Activated CD4-positive, alpha-beta T cell treated with anti-CD3 and anti-CD28 coated beads for 36 hours (primary cell): ENCODE measurements at regions not wholly inside any gene's neighbourhood (a gene's known extent, or its start where the extent isn't known, plus 50 kb on each side); places are given as distances from the start of the nearest gene placed in this dataset.
"Not testable (repeated sequence)": the region's sequence is repeated elsewhere in the genome, so short reads cannot be mapped to it uniquely, and the experiment has no call there.

Source experiments
- ATAC-seq: fragments of 200-7000 bp; cut with Tn5 transposase; one replicate; pipeline ENCODE4 v1.10.0; 2021; ENCODE audit warnings: mild to moderate bottlenecking, moderate library complexity
- CTCF ChIA-PET: fragments of 350-600 bp; sonication (Branson Sonifier 250); formaldehyde crosslinking; loops from one replicate; lab custom pipeline; 2021; ENCODE audit warnings: antibody characterized with exemption; lab: Charles Lee
- POLR2A ChIA-PET: fragments of 350-600 bp; sonication (Branson Sonifier 250); formaldehyde crosslinking; loops from one replicate; lab custom pipeline; 2021; ENCODE audit warnings: antibody characterized with exemption, inconsistent platforms; lab: Charles Lee
- DNase-seq: peaks from one replicate; pipeline ENCODE4 v3.0.0-alpha.2; 2020
- H3K27ac Mint-ChIP-seq: one replicate; pipeline ENCODE4 v1.8.0; 2021; ENCODE audit warnings: mixed read lengths
- H3K27me3 Mint-ChIP-seq: one replicate; pipeline ENCODE4 v1.8.0; 2021; ENCODE audit warnings: mixed read lengths
- H3K36me3 Mint-ChIP-seq: one replicate; pipeline ENCODE4 v1.8.0; 2021; ENCODE audit warnings: low read depth, mixed read lengths
- H3K4me1 Mint-ChIP-seq: one replicate; pipeline ENCODE4 v1.8.0; 2021; ENCODE audit warnings: mixed read lengths
- H3K4me3 Mint-ChIP-seq: one replicate; pipeline ENCODE4 v1.8.0; 2021; ENCODE audit warnings: mild to moderate bottlenecking, moderate library complexity, mixed read lengths
- H3K9me3 Mint-ChIP-seq: one replicate; pipeline ENCODE4 v1.8.0; 2021; ENCODE audit warnings: low read depth, mixed read lengths
- intact Hi-C, 2 experiments: fragments of 100-400 bp; cut with DNase I in 1 of 2; cut with micrococcal nuclease in 1 of 2; formaldehyde crosslinking; loops; one replicate each; pipeline versions ENCODE4 v1.14.2 to v1.15.1; 2022 to 2024; cut with DNase I, micrococcal nuclease

GRCh38 chr15:31499236-31499952, 172.8 kb downstream of the KLF13 start:
- Mint-ChIP-seq H3K27me3 (no peaks in the 10 kb centered on the region), H3K27ac (no peak overlapping the region), H3K9me3 (no peaks in the 10 kb centered on the region), H3K4me3 (no peak overlapping the region), H3K36me3 (no peaks in the 10 kb centered on the region), H3K4me1 (no peaks in the 10 kb centered on the region)
- intact Hi-C loops = loop anchor here in 1 of 2 experiments (10.0 kb wide), 1 partner anchor 365 kb away; no protein-coding TSS in a partner anchor
- ATAC-seq (no peak), DNase-seq (no peak)
- CTCF ChIA-PET = interaction anchor here (0.5 kb wide), 1 partner anchor 466 kb away, joined by 3 read pairs; no protein-coding TSS in a partner anchor
- POLR2A ChIA-PET = no interaction called here

- ChIA-PET CTCF (interaction anchor here (0.5 to 1.9 kb wide), 3 partner anchors 10 to 465 kb away, joined by 3 to 10 read pairs (median 4); no protein-coding TSS in a partner anchor), POLR2A (interaction anchor here (0.6 kb wide), 1 partner anchor 137 kb away, joined by 3 read pairs; no protein-coding TSS in a partner anchor)
- Mint-ChIP-seq H3K27me3 (no peaks in the 10 kb centered on the region), H3K9me3 (no peaks in the 10 kb centered on the region), H3K27ac (no peak overlapping the region), H3K36me3 (no peaks in the 10 kb centered on the region), H3K4me3 (no peak overlapping the region), H3K4me1 (no peaks in the 10 kb centered on the region)
- DNase-seq = no peak
- intact Hi-C loops = loop anchor here in 1 of 2 experiments (10.0 kb wide), 1 partner anchor 365 kb away; no protein-coding TSS in a partner anchor
- no peak for ATAC-seq
Measured at GRCh38 chr15:31499953-31500765, 173.5 kb downstream of the KLF13 start.

GRCh38 chr15:31500766-31501449, 174.3 kb downstream of the KLF13 start:
- intact Hi-C loops = no loop called here
- Mint-ChIP-seq H3K27ac (no peak overlapping the region), H3K9me3 (no peaks in the 10 kb centered on the region), H3K4me1 (no peaks in the 10 kb centered on the region), H3K36me3 (no peaks in the 10 kb centered on the region), H3K27me3 (no peaks in the 10 kb centered on the region), H3K4me3 (no peak overlapping the region)
- ChIA-PET POLR2A (no interaction called here), CTCF (interaction anchor here (1.4 to 1.9 kb wide), 2 partner anchors 10 to 12 kb away, joined by 4 to 10 read pairs; no protein-coding TSS in a partner anchor)
- DNase-seq (no peak), ATAC-seq (no peak)

GRCh38 chr15:31501536-31502157, 175.0 kb downstream of the KLF13 start:
- no peak for ATAC-seq
- no peak overlapping the region for H3K4me3 Mint-ChIP-seq
- H3K9me3 Mint-ChIP-seq = no peaks in the 10 kb centered on the region
- DNase-seq = no peak
- H3K27ac Mint-ChIP-seq = no peak overlapping the region
- ChIA-PET CTCF (interaction anchor here (0.7 to 1.9 kb wide), 3 partner anchors 11 to 472 kb away, joined by 4 to 10 read pairs (median 4); no protein-coding TSS in a partner anchor), POLR2A (interaction anchor here (0.7 kb wide), 1 partner anchor 513 kb away, joined by 4 read pairs; no protein-coding TSS in a partner anchor)
- no peaks in the 10 kb centered on the region for H3K4me1 Mint-ChIP-seq
- intact Hi-C loops = no loop called here
- H3K36me3 Mint-ChIP-seq = no peaks in the 10 kb centered on the region
- H3K27me3 Mint-ChIP-seq = no peaks in the 10 kb centered on the region

- intact Hi-C loops = no loop called here
- no peaks in the 10 kb centered on the region for H3K36me3 Mint-ChIP-seq
- no peak for DNase-seq
- H3K27me3 Mint-ChIP-seq = peaks cover 4% of the 10 kb centered on the region
- H3K4me1 Mint-ChIP-seq = no peaks in the 10 kb centered on the region
- H3K9me3 Mint-ChIP-seq = peaks cover 2% of the 10 kb centered on the region
- ChIA-PET CTCF (interaction anchor here (0.7 kb wide), 1 partner anchor 473 kb away, joined by 4 read pairs; no protein-coding TSS in a partner anchor), POLR2A (interaction anchor here (0.5 to 0.7 kb wide), 2 partner anchors 514 to 734 kb away, joined by 4 to 6 read pairs; no protein-coding TSS in a partner anchor)
- no peak for ATAC-seq
- H3K4me3 Mint-ChIP-seq = no peak overlapping the region
- H3K27ac Mint-ChIP-seq = no peak overlapping the region
Measured at GRCh38 chr15:31502541-31503229, 176.1 kb downstream of the KLF13 start.

- H3K4me1 Mint-ChIP-seq = no peaks in the 10 kb centered on the region
Measured at GRCh38 chr15:31503256-31503655, 176.6 kb downstream of the KLF13 start.

GRCh38 chr15:31503758-31504461, 177.3 kb downstream of the KLF13 start:
- H3K36me3 Mint-ChIP-seq = no peaks in the 10 kb centered on the region
- no peak for DNase-seq
- peaks cover 6% of the 10 kb centered on the region for H3K27me3 Mint-ChIP-seq
- POLR2A ChIA-PET = interaction anchor here (0.6 kb wide), 1 partner anchor 166 kb away, joined by 3 read pairs; no protein-coding TSS in a partner anchor
- intact Hi-C loops = no loop called here
- CTCF ChIA-PET = no interaction called here
- H3K4me1 Mint-ChIP-seq = no peaks in the 10 kb centered on the region
- no peak overlapping the region for H3K4me3 Mint-ChIP-seq
- ATAC-seq = no peak
- H3K27ac Mint-ChIP-seq = no peak overlapping the region
- peaks cover 4% of the 10 kb centered on the region for H3K9me3 Mint-ChIP-seq

More at GRCh38 chr15:31503256-31503655, 176.6 kb downstream of the KLF13 start:
- Mint-ChIP-seq H3K36me3 (no peaks in the 10 kb centered on the region), H3K4me3 (no peak overlapping the region), H3K27ac (no peak overlapping the region), H3K9me3 (peaks cover 4% of the 10 kb centered on the region), H3K27me3 (peaks cover 6% of the 10 kb centered on the region)
- POLR2A ChIA-PET = no interaction called here
- DNase-seq (no peak), ATAC-seq (no peak)
- CTCF ChIA-PET = no interaction called here
- intact Hi-C loops = no loop called here

GRCh38 chr15:31504462-31504839, 177.8 kb downstream of the KLF13 start:
- Mint-ChIP-seq H3K4me3 (no peak overlapping the region), H3K4me1 (no peaks in the 10 kb centered on the region), H3K9me3 (peaks cover 4% of the 10 kb centered on the region), H3K36me3 (no peaks in the 10 kb centered on the region), H3K27ac (no peak overlapping the region), H3K27me3 (peaks cover 6% of the 10 kb centered on the region)
- intact Hi-C loops = no loop called here
- DNase-seq (no peak), ATAC-seq (no peak)
- POLR2A ChIA-PET = interaction anchor here (0.6 kb wide), 1 partner anchor 167 kb away, joined by 3 read pairs; no protein-coding TSS in a partner anchor
- CTCF ChIA-PET = interaction anchor here (1.2 kb wide), 1 partner anchor 14 kb away, joined by 10 read pairs; no protein-coding TSS in a partner anchor

GRCh38 chr15:31507573-31507972, 180.9 kb downstream of the KLF13 start:
- CTCF ChIA-PET = interaction anchor here (1.3 kb wide), 1 partner anchor 11 kb away, joined by 3 read pairs; no protein-coding TSS in a partner anchor
- ATAC-seq, intact Hi-C loops, H3K4me1 Mint-ChIP-seq, DNase-seq, H3K27ac Mint-ChIP-seq, H3K27me3 Mint-ChIP-seq, H3K9me3 Mint-ChIP-seq, H3K36me3 Mint-ChIP-seq, H3K4me3 Mint-ChIP-seq, POLR2A ChIA-PET: not testable (repeated sequence)

- no peak overlapping the region for H3K4me3 Mint-ChIP-seq
- H3K4me1 Mint-ChIP-seq = peaks cover 14% of the 10 kb centered on the region
- no peak overlapping the region for H3K27ac Mint-ChIP-seq
- intact Hi-C loops = no loop called here
- H3K27me3 Mint-ChIP-seq = peaks cover 12% of the 10 kb centered on the region
- H3K36me3 Mint-ChIP-seq = no peaks in the 10 kb centered on the region
- ChIA-PET POLR2A (no interaction called here), CTCF (no interaction called here)
- peaks cover 4% of the 10 kb centered on the region for H3K9me3 Mint-ChIP-seq
- DNase-seq (no peak), ATAC-seq (no peak)
Measured at GRCh38 chr15:31508656-31509055, 182.0 kb downstream of the KLF13 start.
